IMR-90 (cell line): ENCODE measurements at regions not wholly inside any gene's neighbourhood (a gene's known extent, or its start where the extent isn't known, plus 50 kb on each side); places are given as distances from the start of the nearest gene placed in this dataset.

Source experiments
- ATAC-seq: fragments of 200-7000 bp; cut with Tn5 transposase; 2 replicates; pipeline ENCODE4 v1.9.1; 2020; ENCODE audit warnings: low read depth, mild to moderate bottlenecking, moderate library complexity
- BruUV-seq: library from RNA; stranded (reverse); fragments of 400-500 nt; replicated peaks from 2 replicates; lab custom pipeline; 2021; lab: Mats Ljungman, UMichigan
- CTCF ChIA-PET: fragments of 300-600 bp; formaldehyde crosslinking; extraction: SDS; loops from one replicate; lab custom pipeline; 2021; ENCODE audit warnings: antibody characterized with exemption; lab: Yijun Ruan, JAX
- POLR2A ChIA-PET: fragments of 300-600 bp; sonication (Branson Sonifier 250); formaldehyde crosslinking; loops from one replicate; lab custom pipeline; 2022; ENCODE audit warnings: antibody characterized with exemption; ENCODE audit not compliant: unreplicated experiment; lab: Charles Lee
- DNase-seq: peaks from one replicate; pipeline ENCODE4 v3.0.0; 2013
- H2AFZ ChIP-seq: replicated peaks from 2 replicates; pipeline ENCODE3; 2013; ENCODE audit warnings: low read length, mild to moderate bottlenecking; ENCODE audit not compliant: poor library complexity
- H2AK5ac ChIP-seq: 2 replicates; pipeline ENCODE4 v1.6.1; 2013; ENCODE audit warnings: low read depth, low read length, inconsistent platforms
- H2AK9ac ChIP-seq: replicated peaks from 2 replicates; pipeline ENCODE3; 2013; ENCODE audit warnings: mild to moderate bottlenecking, low read depth, low read length, moderate library complexity; ENCODE audit not compliant: poor library complexity
- H2BK120ac ChIP-seq: 2 replicates; pipeline ENCODE4 v1.6.1; 2013; ENCODE audit warnings: low read depth, low read length, inconsistent platforms
- H2BK15ac ChIP-seq: 3 replicates; pipeline ENCODE4 v1.6.1; 2013; ENCODE audit warnings: low read depth, low read length, inconsistent platforms
- H2BK20ac ChIP-seq: 2 replicates; pipeline ENCODE4 v1.6.1; 2013; ENCODE audit warnings: low read depth, mild to moderate bottlenecking, inconsistent platforms, low read length, moderate library complexity
- H2BK5ac ChIP-seq: 2 replicates; pipeline ENCODE4 v1.6.1; 2013; ENCODE audit warnings: mild to moderate bottlenecking, low read depth, low read length, inconsistent platforms; ENCODE audit not compliant: poor library complexity, severe bottlenecking
- H3K14ac ChIP-seq: replicated peaks from 2 replicates; pipeline ENCODE4 v1.6.1; 2013; ENCODE audit warnings: low read depth, low read length, inconsistent platforms
- H3K18ac ChIP-seq: 2 replicates; pipeline ENCODE4 v1.6.1; 2013; ENCODE audit warnings: low read depth, low read length, control low read depth
- H3K23ac ChIP-seq: 2 replicates; pipeline ENCODE4 v1.6.1; 2013; ENCODE audit warnings: low read depth, low read length, inconsistent platforms
- H3K27ac ChIP-seq: 2 replicates; pipeline ENCODE4 v1.5.1; 2013; ENCODE audit warnings: mild to moderate bottlenecking, control low read depth, low read length; ENCODE audit not compliant: insufficient read depth
- H3K27me3 ChIP-seq: 2 replicates; pipeline ENCODE4 v1.6.1; 2013; ENCODE audit warnings: low read length; ENCODE audit not compliant: control insufficient read depth, insufficient read depth
- H3K36me3 ChIP-seq: 2 replicates; pipeline ENCODE4 v1.6.1; 2013; ENCODE audit warnings: low read length, mixed read lengths; ENCODE audit not compliant: control insufficient read depth, insufficient read depth
- H3K4ac ChIP-seq: 2 replicates; pipeline ENCODE4 v1.6.1; 2013; ENCODE audit warnings: low read depth, low read length, inconsistent platforms
- H3K4me1 ChIP-seq: 2 replicates; pipeline ENCODE4 v1.6.1; 2013; ENCODE audit warnings: low read length, mixed read lengths; ENCODE audit not compliant: control insufficient read depth, insufficient read depth
- H3K4me2 ChIP-seq: 2 replicates; pipeline ENCODE4 v1.6.1; 2013; ENCODE audit warnings: low read depth, mild to moderate bottlenecking, control low read depth, low read length, moderate library complexity
- H3K4me3 ChIP-seq: 2 replicates; pipeline ENCODE4 v1.5.1; 2013; ENCODE audit warnings: low read depth, mild to moderate bottlenecking, control low read depth, low read length, moderate library complexity; ENCODE audit not compliant: insufficient read depth
- H3K56ac ChIP-seq: 2 replicates; pipeline ENCODE4 v1.6.1; 2013; ENCODE audit warnings: low read length, inconsistent platforms; ENCODE audit not compliant: insufficient read depth; ENCODE audit errors: extremely low read depth
- H3K79me1 ChIP-seq, 2 experiments: 2 replicates each; pipeline ENCODE4 v1.6.1; 2013; ENCODE audit warnings: low read length in 2 of 2, inconsistent platforms in 1 of 2, low read depth in 1 of 2
- H3K9ac ChIP-seq: 2 replicates; pipeline ENCODE4 v1.6.1; 2013; ENCODE audit warnings: low read depth, low read length, control low read depth
- H3K9me1 ChIP-seq: 2 replicates; pipeline ENCODE4 v1.6.1; 2013; ENCODE audit warnings: low read length, inconsistent platforms; ENCODE audit not compliant: insufficient read depth
- H3K9me3 ChIP-seq: 2 replicates; pipeline ENCODE4 v1.6.1; 2013; ENCODE audit warnings: low read length; ENCODE audit not compliant: control insufficient read depth, insufficient read depth
- H4K20me1 ChIP-seq: 2 replicates; pipeline ENCODE4 v1.6.1; 2013; ENCODE audit warnings: low read length, inconsistent platforms; ENCODE audit not compliant: insufficient read depth
- H4K5ac ChIP-seq: 2 replicates; pipeline ENCODE4 v1.6.1; 2013; ENCODE audit warnings: mild to moderate bottlenecking, low read depth, low read length, control low read depth
- H4K8ac ChIP-seq, 2 experiments: 2 replicates each; pipeline ENCODE4 v1.6.1; 2013; ENCODE audit warnings: low read depth in 2 of 2, low read length in 2 of 2, control low read depth in 1 of 2, inconsistent platforms in 1 of 2
- H4K91ac ChIP-seq: 2 replicates; pipeline ENCODE4 v1.6.1; 2013; ENCODE audit warnings: low read depth, low read length, inconsistent platforms; ENCODE audit not compliant: insufficient read depth
- BHLHE40 ChIP-seq: fragments of 150-350 bp; IDR thresholded peaks from 2 replicates; pipeline ENCODE4 v1.6.1; 2016; ENCODE audit warnings: mild to moderate bottlenecking, low read depth, low read length
- CEBPB ChIP-seq: IDR thresholded peaks from 2 replicates; pipeline ENCODE4 v1.6.1; 2012; ENCODE audit warnings: low read depth, low read length, improper control_type of control experiment
- CHD1 ChIP-seq: IDR thresholded peaks from 2 replicates; pipeline ENCODE4 v1.6.1; 2012; ENCODE audit warnings: low read depth, low read length, improper control_type of control experiment
- FOS ChIP-seq: fragments of 150-350 bp; IDR thresholded peaks from 2 replicates; pipeline ENCODE4 v1.6.1; 2016; ENCODE audit warnings: low read depth, low read length
- MAFK ChIP-seq: IDR thresholded peaks from 2 replicates; pipeline ENCODE4 v1.6.1; 2012; ENCODE audit warnings: low read depth, low read length, improper control_type of control experiment
- MAZ ChIP-seq: IDR thresholded peaks from 2 replicates; pipeline ENCODE4 v1.6.1; 2012; ENCODE audit warnings: low read depth, mild to moderate bottlenecking, low read length, improper control_type of control experiment, moderate library complexity, borderline replicate concordance
- MXI1 ChIP-seq: IDR thresholded peaks from 2 replicates; pipeline ENCODE4 v1.6.1; 2012; ENCODE audit warnings: low read depth, mild to moderate bottlenecking, low read length, moderate library complexity, borderline replicate concordance
- NFE2L2 ChIP-seq: fragments of 150-350 bp; IDR thresholded peaks from 2 replicates; pipeline ENCODE4 v1.6.1; 2016; ENCODE audit warnings: low read depth, mild to moderate bottlenecking, low read length
- POLR2A ChIP-seq: IDR thresholded peaks from 2 replicates; pipeline ENCODE4 v1.6.1; 2012; ENCODE audit warnings: mild to moderate bottlenecking, low read depth, low read length
- RAD21 ChIP-seq: IDR thresholded peaks from 2 replicates; pipeline ENCODE4 v1.6.1; 2012; ENCODE audit warnings: low read length, improper control_type of control experiment
- RCOR1 ChIP-seq: IDR thresholded peaks from 2 replicates; pipeline ENCODE4 v1.6.1; 2012; ENCODE audit warnings: mild to moderate bottlenecking, low read length, improper control_type of control experiment; ENCODE audit not compliant: insufficient replicate concordance
- RFX5 ChIP-seq: IDR thresholded peaks from 2 replicates; pipeline ENCODE4 v1.8.0; 2012; ENCODE audit warnings: low read depth, mild to moderate bottlenecking, low read length, moderate library complexity
- SMC3 ChIP-seq: fragments of 150-350 bp; IDR thresholded peaks from 2 replicates; pipeline ENCODE4 v1.6.1; 2016; ENCODE audit warnings: low read depth, mild to moderate bottlenecking, antibody characterized with exemption, low read length, moderate library complexity
- WGBS, 2 experiments: methylation state at CpG; one replicate each; pipeline versions ENCODE4 v1.1.5 to v1.1.7; 2013; ENCODE audit warnings: missing lambda C conversion rate in 2 of 2; ENCODE audit not compliant: insufficient read length in 1 of 2; ENCODE audit errors: extremely low coverage in 2 of 2; 5-methylcytosine and 5-hydroxymethylcytosine counted together
- dilution Hi-C: fragments of 300-500 bp; cut with HindIII; formaldehyde crosslinking; loops from one replicate; pipeline ENCODE4 v1.14.3; 2018; ENCODE audit warnings: low sequenced_read_pairs; ENCODE audit not compliant: unreplicated experiment
- in situ Hi-C: fragments of 300-500 bp; cut with MboI; formaldehyde crosslinking; loops from 3 replicates; pipeline ENCODE4 v1.14.3; 2019; ENCODE audit warnings: low sequenced_read_pairs, inconsistent platforms, mixed read lengths
- intact Hi-C: fragments of 100-400 bp; cut with micrococcal nuclease; formaldehyde crosslinking; loops from 2 replicates; pipeline ENCODE4 v1.10.0; 2022
- TF ChIP-seq, protein P1 (sequence below): fragments of 150-350 bp; IDR thresholded peaks from 2 replicates; pipeline ENCODE4 v1.6.1; 2016; ENCODE audit warnings: low read depth, mild to moderate bottlenecking, low read length, moderate library complexity, borderline replicate concordance
- TF ChIP-seq, protein P2 (sequence below): conservative IDR thresholded peaks from 2 replicates; pipeline ENCODE4 v1.5.1; 2012; ENCODE audit warnings: mild to moderate bottlenecking, low read depth, low read length, improper control_type of control experiment
- TF ChIP-seq, protein P3 (sequence below): fragments of 150-350 bp; IDR thresholded peaks from 2 replicates; pipeline ENCODE4 v1.6.1; 2017; ENCODE audit warnings: mild to moderate bottlenecking, antibody characterized with exemption, low read length, low read depth

DNA sequence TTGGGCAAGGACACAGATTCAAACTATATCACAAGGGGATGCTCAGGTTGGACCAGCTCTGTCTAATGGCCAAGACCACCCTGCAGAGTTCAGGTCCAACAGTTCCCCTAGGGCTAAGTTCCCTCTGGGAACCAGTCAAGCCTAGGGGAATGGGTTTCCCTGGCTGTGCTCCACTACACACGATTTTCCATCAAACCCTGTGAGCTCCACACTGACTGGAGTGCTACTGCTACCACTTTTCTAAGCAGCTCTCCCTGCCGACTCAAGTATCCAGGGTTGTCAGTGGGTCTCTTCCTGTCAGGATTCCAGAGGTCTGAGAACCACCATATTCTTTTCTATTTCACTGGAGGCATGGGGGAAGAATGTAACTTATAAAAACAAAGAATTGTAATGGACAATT, 280.4 kb upstream of the COL3A1 start:
- Histone ChIP-seq H3K36me3 (no peaks in the 10 kb centered on the region), H4K8ac (no peak overlapping the region), H3K27ac (no peak overlapping the region), H2AK9ac (no peak overlapping the region), H2BK20ac (no peak overlapping the region), H3K14ac (no peak overlapping the region), H3K4me2 (no peak overlapping the region), H3K27me3 (no peaks in the 10 kb centered on the region; the same call in 1 of the 2 replicates), H3K18ac (no peak overlapping the region), H2AK5ac (peak overlapping the region; percentile 48), H2BK120ac (no peak overlapping the region), H2BK15ac (no peak overlapping the region), H4K91ac (no peak overlapping the region), H3K9me3 (no peaks in the 10 kb centered on the region), H4K5ac (no peak overlapping the region), H3K4ac (no peak overlapping the region), H3K9ac (no peak overlapping the region), H2BK5ac (no peak overlapping the region), H3K56ac (no peak overlapping the region), H3K4me1 (no peaks in the 10 kb centered on the region), H3K23ac (no peak overlapping the region), H3K79me1 (no peaks in the 10 kb centered on the region), H3K9me1 (no peaks in the 10 kb centered on the region), H3K4me3 (no peak overlapping the region), H4K20me1 (no peaks in the 10 kb centered on the region), H2AFZ (no peak overlapping the region)
- no TSS peak for BruUV-seq
- DNase-seq (no peak), ATAC-seq (no peak)
- dilution Hi-C loops (no loop called here), in situ Hi-C loops (no loop called here), intact Hi-C loops (no loop called here)
- TF ChIP-seq CHD1 (no peak), RAD21 (no peak), POLR2A (no peak), MXI1 (no peak), RCOR1 (no peak), NFE2L2 (no peak), MAFK (no peak), FOS (no peak), RFX5 (no peak), MAZ (no peak), BHLHE40 (no peak), CEBPB (no peak), SMC3 (no peak)
- TF ChIP-seq, protein P1, sequence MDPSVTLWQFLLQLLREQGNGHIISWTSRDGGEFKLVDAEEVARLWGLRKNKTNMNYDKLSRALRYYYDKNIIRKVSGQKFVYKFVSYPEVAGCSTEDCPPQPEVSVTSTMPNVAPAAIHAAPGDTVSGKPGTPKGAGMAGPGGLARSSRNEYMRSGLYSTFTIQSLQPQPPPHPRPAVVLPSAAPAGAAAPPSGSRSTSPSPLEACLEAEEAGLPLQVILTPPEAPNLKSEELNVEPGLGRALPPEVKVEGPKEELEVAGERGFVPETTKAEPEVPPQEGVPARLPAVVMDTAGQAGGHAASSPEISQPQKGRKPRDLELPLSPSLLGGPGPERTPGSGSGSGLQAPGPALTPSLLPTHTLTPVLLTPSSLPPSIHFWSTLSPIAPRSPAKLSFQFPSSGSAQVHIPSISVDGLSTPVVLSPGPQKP: no peak
- TF ChIP-seq, protein P2, sequence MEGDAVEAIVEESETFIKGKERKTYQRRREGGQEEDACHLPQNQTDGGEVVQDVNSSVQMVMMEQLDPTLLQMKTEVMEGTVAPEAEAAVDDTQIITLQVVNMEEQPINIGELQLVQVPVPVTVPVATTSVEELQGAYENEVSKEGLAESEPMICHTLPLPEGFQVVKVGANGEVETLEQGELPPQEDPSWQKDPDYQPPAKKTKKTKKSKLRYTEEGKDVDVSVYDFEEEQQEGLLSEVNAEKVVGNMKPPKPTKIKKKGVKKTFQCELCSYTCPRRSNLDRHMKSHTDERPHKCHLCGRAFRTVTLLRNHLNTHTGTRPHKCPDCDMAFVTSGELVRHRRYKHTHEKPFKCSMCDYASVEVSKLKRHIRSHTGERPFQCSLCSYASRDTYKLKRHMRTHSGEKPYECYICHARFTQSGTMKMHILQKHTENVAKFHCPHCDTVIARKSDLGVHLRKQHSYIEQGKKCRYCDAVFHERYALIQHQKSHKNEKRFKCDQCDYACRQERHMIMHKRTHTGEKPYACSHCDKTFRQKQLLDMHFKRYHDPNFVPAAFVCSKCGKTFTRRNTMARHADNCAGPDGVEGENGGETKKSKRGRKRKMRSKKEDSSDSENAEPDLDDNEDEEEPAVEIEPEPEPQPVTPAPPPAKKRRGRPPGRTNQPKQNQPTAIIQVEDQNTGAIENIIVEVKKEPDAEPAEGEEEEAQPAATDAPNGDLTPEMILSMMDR: no peak
- TF ChIP-seq, protein P3, sequence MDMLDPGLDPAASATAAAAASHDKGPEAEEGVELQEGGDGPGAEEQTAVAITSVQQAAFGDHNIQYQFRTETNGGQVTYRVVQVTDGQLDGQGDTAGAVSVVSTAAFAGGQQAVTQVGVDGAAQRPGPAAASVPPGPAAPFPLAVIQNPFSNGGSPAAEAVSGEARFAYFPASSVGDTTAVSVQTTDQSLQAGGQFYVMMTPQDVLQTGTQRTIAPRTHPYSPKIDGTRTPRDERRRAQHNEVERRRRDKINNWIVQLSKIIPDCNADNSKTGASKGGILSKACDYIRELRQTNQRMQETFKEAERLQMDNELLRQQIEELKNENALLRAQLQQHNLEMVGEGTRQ: no peak
- POLR2A ChIA-PET: no interaction called here
- CTCF ChIA-PET: interaction anchor here (1.0 kb wide), 1 partner anchor 283 kb away, joined by 3 read pairs; no protein-coding TSS in a partner anchor
- WGBS, 2 experiments: no CpG with 5 or more reads among the region's 2 CpGs
